Stimulated activated memory B cell treated with anti-CD40 and anti-IgM and Interleukin-4, amounts not matched to agents 10 μg/mL and 1 μg/mL and 100 μg/mL, for 72 hours (primary cell): ENCODE measurements at regions not wholly inside any gene's neighbourhood (a gene's known extent, or its start where the extent isn't known, plus 50 kb on each side); places are given as distances from the start of the nearest gene placed in this dataset.
"Not testable (repeated sequence)": the region's sequence is repeated elsewhere in the genome, so short reads cannot be mapped to it uniquely, and the experiment has no call there.

Source experiments
- ATAC-seq: fragments of 150-1000 bp; cut with Tn5 transposase; 2 replicates; pipeline ENCODE4 v1.10.0; 2021
- H3K27ac Mint-ChIP-seq: one replicate; pipeline ENCODE4 v1.8.0; 2022; ENCODE audit warnings: mild to moderate bottlenecking, mixed read lengths
- H3K27me3 Mint-ChIP-seq: one replicate; pipeline ENCODE4 v1.8.0; 2022; ENCODE audit warnings: mixed read lengths
- H3K36me3 Mint-ChIP-seq: one replicate; pipeline ENCODE4 v1.8.0; 2022; ENCODE audit warnings: mixed read lengths
- H3K4me1 Mint-ChIP-seq: one replicate; pipeline ENCODE4 v1.8.0; 2022; ENCODE audit warnings: mixed read lengths
- H3K4me3 Mint-ChIP-seq: one replicate; pipeline ENCODE4 v1.8.0; 2022; ENCODE audit warnings: mild to moderate bottlenecking, moderate library complexity, mixed read lengths
- H3K9me3 Mint-ChIP-seq: one replicate; pipeline ENCODE4 v1.8.0; 2022; ENCODE audit warnings: mixed read lengths

DNA sequence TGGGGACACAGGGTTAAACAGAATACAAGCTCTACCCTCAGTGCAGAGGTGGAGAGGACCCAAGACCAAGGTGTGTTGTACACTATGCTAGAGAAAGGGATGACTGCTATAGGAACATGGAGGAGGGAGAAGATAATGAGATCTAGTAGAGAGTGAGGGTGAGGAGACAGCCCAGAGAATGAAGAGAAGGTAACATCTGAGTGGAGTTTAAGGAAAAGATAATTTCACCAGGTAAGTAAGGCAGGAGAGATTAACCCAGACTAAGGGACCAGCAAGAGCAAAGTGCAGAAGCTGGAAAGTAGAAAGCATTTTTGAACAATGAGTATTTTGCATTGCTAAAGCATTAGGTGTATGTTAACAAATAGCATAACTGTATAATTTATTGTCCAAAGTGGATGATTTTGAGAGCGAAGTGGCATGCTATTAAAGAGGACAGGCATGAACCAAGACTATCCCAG, 128.8 kb downstream of the RASSF10 start:
- Mint-ChIP-seq H3K27ac (no peak overlapping the region), H3K36me3 (no peaks in the 10 kb centered on the region), H3K4me1 (peaks cover 5% of the 10 kb centered on the region), H3K4me3 (no peak overlapping the region), H3K9me3 (peaks cover 10% of the 10 kb centered on the region), H3K27me3 (peaks cover 26% of the 10 kb centered on the region)
- no peak for ATAC-seq

DNA sequence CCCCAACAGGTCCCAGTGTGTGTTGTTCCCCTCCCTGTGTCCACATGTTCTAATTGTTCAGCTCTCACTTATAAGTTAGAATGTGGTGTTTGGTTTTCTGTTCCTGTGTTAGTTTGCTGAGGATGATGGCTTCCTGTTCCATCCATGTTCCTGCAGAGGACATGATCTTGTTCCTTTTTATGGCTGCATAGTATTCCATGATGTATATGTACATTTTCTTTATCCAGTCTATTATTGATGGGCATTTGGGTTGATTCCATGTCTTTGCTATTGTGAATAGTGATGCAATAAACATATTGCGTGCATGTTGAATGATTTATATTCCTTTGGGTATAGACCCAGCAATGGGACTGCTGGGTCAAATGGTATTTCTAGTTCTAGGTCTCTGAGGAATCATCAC, 130.0 kb downstream of the RASSF10 start:
- ATAC-seq, H3K4me3 Mint-ChIP-seq, H3K9me3 Mint-ChIP-seq, H3K36me3 Mint-ChIP-seq, H3K27ac Mint-ChIP-seq, H3K4me1 Mint-ChIP-seq: not testable (repeated sequence)
- H3K27me3 Mint-ChIP-seq, result peaks cover 26% of the 10 kb centered on the region

- no peak overlapping the region for H3K4me3 Mint-ChIP-seq
- H3K36me3 Mint-ChIP-seq, result no peaks in the 10 kb centered on the region
- peaks cover 5% of the 10 kb centered on the region for H3K4me1 Mint-ChIP-seq
- peaks cover 26% of the 10 kb centered on the region for H3K27me3 Mint-ChIP-seq
- H3K9me3 Mint-ChIP-seq, result peaks cover 10% of the 10 kb centered on the region
- no peak overlapping the region for H3K27ac Mint-ChIP-seq
- peak; percentile 45 for ATAC-seq
Measured at GRCh38 chr11:13140028-13140870, 131.1 kb downstream of the RASSF10 start.

GRCh38 chr11:13140873-13141655, 131.9 kb downstream of the RASSF10 start:
- no peaks in the 10 kb centered on the region for H3K36me3 Mint-ChIP-seq
- no peak for ATAC-seq
- peaks cover 5% of the 10 kb centered on the region for H3K4me1 Mint-ChIP-seq
- peaks cover 24% of the 10 kb centered on the region for H3K27me3 Mint-ChIP-seq
- no peak overlapping the region for H3K27ac Mint-ChIP-seq
- H3K9me3 Mint-ChIP-seq, result peaks cover 10% of the 10 kb centered on the region
- H3K4me3 Mint-ChIP-seq, result no peak overlapping the region

- peaks cover 5% of the 10 kb centered on the region for H3K4me1 Mint-ChIP-seq
- H3K4me3 Mint-ChIP-seq, result no peak overlapping the region
- peaks cover 10% of the 10 kb centered on the region for H3K9me3 Mint-ChIP-seq
- no peaks in the 10 kb centered on the region for H3K36me3 Mint-ChIP-seq
- no peak for ATAC-seq
- H3K27ac Mint-ChIP-seq, result no peak overlapping the region
- peaks cover 14% of the 10 kb centered on the region for H3K27me3 Mint-ChIP-seq
Measured at GRCh38 chr11:13141731-13142709, 132.9 kb downstream of the RASSF10 start.

DNA sequence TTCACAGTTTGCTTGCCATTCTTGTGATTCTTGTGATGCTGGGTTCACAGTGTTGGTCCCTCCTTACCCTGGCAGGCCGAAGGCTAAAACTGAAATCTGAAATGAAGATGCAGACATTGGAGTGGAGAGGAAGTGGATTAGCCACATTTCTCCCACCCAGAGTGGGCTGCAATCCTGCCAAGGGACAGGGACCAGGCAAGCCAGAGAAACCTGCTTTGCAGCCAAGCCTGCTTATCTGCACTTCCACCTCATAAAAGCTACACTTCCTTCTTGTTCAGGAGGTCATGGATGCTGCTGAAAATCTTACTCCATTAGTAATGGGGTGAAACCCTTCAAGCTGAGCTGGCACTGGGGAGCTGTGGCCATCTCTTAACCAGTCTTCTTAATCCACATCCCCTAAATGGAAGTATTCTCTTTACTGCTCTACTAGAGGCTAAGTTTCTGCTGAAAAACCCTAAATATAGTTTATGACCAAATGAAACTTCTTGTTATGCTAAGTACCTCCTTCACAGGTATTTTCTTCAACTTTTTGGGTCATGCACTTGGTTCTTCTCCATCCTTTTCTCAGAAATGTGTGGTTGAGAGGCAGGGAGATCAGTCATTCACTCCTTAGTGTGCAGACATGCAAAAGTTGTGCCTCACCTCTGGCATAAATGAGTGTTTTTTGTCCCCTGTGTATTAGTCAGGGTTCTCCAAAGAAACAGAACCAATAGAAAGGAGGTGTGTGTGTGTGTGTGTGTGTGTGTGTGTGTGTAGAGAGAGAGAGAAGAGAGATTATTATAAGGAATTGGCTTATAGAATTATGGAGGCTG, 133.9 kb upstream of the BMAL1 start:
- Mint-ChIP-seq H3K4me1 (peaks cover 5% of the 10 kb centered on the region), H3K36me3 (no peaks in the 10 kb centered on the region), H3K27ac (no peak overlapping the region), H3K27me3 (peaks cover 8% of the 10 kb centered on the region), H3K4me3 (no peak overlapping the region), H3K9me3 (peaks cover 6% of the 10 kb centered on the region)
- no peak for ATAC-seq

GRCh38 chr11:13145461-13145860, 132.1 kb upstream of the BMAL1 start:
- no peak overlapping the region for H3K27ac Mint-ChIP-seq
- no peaks in the 10 kb centered on the region for H3K9me3 Mint-ChIP-seq
- ATAC-seq, result no peak
- no peaks in the 10 kb centered on the region for H3K36me3 Mint-ChIP-seq
- H3K4me3 Mint-ChIP-seq, result no peak overlapping the region
- peaks cover 4% of the 10 kb centered on the region for H3K4me1 Mint-ChIP-seq
- H3K27me3 Mint-ChIP-seq, result no peaks in the 10 kb centered on the region

DNA sequence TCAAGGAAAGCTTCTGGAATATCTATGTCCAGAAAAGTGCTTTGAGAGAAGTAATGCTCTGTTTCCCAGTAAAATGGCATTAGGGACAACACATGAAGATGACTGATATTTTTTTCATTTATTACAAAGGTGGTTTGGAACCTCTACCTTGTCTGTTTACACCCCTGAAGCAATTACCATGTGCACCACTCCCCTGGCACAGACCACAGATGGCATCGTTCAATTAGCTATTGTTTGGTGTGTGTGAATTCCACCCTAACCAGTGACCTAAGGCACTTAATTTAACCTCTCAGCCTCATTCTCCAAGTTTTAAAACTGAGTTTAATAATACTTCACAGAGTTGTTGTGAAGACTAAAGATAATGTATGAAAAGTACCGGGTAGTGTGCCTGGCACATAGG, 127.6 kb upstream of the BMAL1 start:
- peaks cover 3% of the 10 kb centered on the region for H3K9me3 Mint-ChIP-seq
- no peaks in the 10 kb centered on the region for H3K4me1 Mint-ChIP-seq

DNA sequence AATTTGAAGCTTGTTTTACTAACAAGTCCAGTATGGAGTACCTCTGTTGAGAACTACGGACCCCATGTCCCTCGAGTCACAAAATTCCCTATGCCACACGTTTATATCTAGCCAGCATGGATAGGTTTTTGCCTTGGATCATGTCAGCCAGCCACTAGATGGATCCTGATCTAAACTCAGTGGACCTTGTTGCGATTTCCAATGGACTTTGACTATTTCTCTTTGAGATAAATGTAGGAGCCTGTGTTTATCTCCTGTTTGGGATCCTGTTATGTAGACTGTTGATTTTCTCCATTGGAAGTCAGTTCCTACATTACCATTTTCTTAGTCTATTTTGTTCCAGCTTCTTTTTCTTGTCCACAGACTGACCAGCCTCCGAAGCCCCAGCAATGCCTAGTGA, 127.1 kb upstream of the BMAL1 start:
- H3K4me1 Mint-ChIP-seq, result no peaks in the 10 kb centered on the region
- H3K36me3 Mint-ChIP-seq, result no peaks in the 10 kb centered on the region
- no peaks in the 10 kb centered on the region for H3K27me3 Mint-ChIP-seq
- ATAC-seq, result no peak
- no peak overlapping the region for H3K4me3 Mint-ChIP-seq
- H3K27ac Mint-ChIP-seq, result no peak overlapping the region
- H3K9me3 Mint-ChIP-seq, result peaks cover 3% of the 10 kb centered on the region

More for the DNA sequence above, 127.6 kb upstream of the BMAL1 start:
- Mint-ChIP-seq H3K36me3 (no peaks in the 10 kb centered on the region), H3K27ac (no peak overlapping the region), H3K4me3 (no peak overlapping the region), H3K27me3 (no peaks in the 10 kb centered on the region)
- no peak for ATAC-seq

GRCh38 chr11:13152264-13152663, 125.3 kb upstream of the BMAL1 start:
- H3K4me1 Mint-ChIP-seq, result no peaks in the 10 kb centered on the region
- ATAC-seq, result no peak
- H3K4me3 Mint-ChIP-seq, result no peak overlapping the region
- no peaks in the 10 kb centered on the region for H3K27me3 Mint-ChIP-seq
- no peak overlapping the region for H3K27ac Mint-ChIP-seq
- H3K9me3 Mint-ChIP-seq, result peaks cover 10% of the 10 kb centered on the region
- no peaks in the 10 kb centered on the region for H3K36me3 Mint-ChIP-seq

GRCh38 chr11:13152736-13153541, 124.7 kb upstream of the BMAL1 start:
- no peaks in the 10 kb centered on the region for H3K27me3 Mint-ChIP-seq

DNA sequence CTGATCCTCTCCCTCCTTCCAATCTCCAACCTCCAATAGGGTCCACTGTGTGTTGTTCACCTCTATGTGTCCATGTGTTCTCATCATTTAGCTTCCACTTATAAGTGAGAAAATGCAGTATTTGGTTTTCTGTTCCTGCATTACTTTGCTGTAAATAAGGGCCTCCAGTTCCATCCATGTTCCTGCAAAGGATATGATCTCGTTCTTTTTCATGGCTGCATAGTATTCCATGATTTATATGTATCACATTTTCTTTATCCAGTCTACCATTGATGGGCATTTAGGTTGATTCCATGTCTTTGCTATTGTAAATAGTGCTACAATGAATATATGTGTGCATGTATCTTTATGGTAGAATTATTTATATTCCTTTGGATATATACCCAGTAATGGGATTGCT, 123.2 kb upstream of the BMAL1 start:
- ATAC-seq, H3K36me3 Mint-ChIP-seq, H3K27me3 Mint-ChIP-seq, H3K4me3 Mint-ChIP-seq, H3K9me3 Mint-ChIP-seq, H3K27ac Mint-ChIP-seq, H3K4me1 Mint-ChIP-seq: not testable (repeated sequence)

More at GRCh38 chr11:13152736-13153541, 124.7 kb upstream of the BMAL1 start:
- ATAC-seq, result no peak
- Mint-ChIP-seq H3K27ac (no peak overlapping the region), H3K9me3 (peaks cover 10% of the 10 kb centered on the region), H3K4me1 (no peaks in the 10 kb centered on the region), H3K36me3 (no peaks in the 10 kb centered on the region), H3K4me3 (no peak overlapping the region)

DNA sequence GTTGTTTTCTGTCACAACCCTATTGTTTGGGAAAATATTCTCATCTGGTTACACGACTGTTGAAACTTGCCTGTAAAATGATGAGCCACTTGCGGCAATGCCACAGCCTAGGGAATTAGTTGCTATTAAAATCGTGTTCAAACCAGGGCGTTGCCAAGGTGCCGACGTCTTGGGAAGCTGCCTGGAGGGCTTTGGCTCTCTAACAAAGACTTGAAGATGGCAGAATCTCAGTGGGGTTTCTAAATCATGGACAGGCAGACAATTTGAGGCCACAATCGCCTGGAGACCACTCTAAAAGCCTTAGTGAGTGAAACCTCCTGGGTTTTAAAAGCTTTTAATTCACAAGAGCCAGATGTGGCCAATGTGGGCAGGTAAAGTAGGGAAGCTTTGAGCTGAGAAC, 117.2 kb upstream of the BMAL1 start:
- peaks cover 17% of the 10 kb centered on the region for H3K27me3 Mint-ChIP-seq
- H3K27ac Mint-ChIP-seq, result no peak overlapping the region
- no peaks in the 10 kb centered on the region for H3K36me3 Mint-ChIP-seq
- H3K9me3 Mint-ChIP-seq, result peaks cover 7% of the 10 kb centered on the region
- H3K4me1 Mint-ChIP-seq, result no peaks in the 10 kb centered on the region
- no peak for ATAC-seq
- no peak overlapping the region for H3K4me3 Mint-ChIP-seq
